22Rv1 (cell line): ENCODE measurements at regions not wholly inside any gene's neighbourhood (a gene's known extent, or its start where the extent isn't known, plus 50 kb on each side); places are given as distances from the start of the nearest gene placed in this dataset.

ENCODE experiments used
- H3K27ac ChIP-seq: fragments of 450-650 bp; 2 replicates; pipeline ENCODE4 v1.5.1; 2017
- ZFX ChIP-seq: fragments of 450-650 bp; IDR thresholded peaks from 2 replicates; pipeline ENCODE4 v1.6.1; 2017; ENCODE audit warnings: antibody characterized with exemption, borderline replicate concordance
- TF ChIP-seq, protein P1 (sequence below): fragments of 450-650 bp; IDR thresholded peaks from 2 replicates; pipeline ENCODE4 v1.5.1; 2017; ENCODE audit warnings: mild to moderate bottlenecking

DNA sequence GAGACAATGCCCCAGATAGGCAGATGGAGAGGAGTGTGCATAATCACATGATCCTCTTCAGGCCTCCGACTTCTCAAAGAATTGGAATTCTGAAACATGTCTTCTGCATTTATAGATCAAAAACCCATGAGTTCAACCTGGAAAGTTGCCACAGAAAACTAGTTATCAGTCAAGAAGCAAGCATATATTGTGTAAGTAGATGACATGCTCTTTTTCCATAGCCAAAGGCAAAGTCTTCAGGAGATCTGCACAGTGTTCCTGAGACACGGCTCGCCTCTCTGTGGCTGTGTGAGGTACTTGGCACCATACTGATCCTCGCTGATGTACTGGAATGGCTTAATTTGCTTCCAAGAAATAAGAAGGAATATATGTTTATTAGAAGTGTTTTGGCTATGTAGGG lies 213.5 kb upstream of the MKI67 start:
- TF ChIP-seq ZFX: no peak
- TF ChIP-seq, protein P1, sequence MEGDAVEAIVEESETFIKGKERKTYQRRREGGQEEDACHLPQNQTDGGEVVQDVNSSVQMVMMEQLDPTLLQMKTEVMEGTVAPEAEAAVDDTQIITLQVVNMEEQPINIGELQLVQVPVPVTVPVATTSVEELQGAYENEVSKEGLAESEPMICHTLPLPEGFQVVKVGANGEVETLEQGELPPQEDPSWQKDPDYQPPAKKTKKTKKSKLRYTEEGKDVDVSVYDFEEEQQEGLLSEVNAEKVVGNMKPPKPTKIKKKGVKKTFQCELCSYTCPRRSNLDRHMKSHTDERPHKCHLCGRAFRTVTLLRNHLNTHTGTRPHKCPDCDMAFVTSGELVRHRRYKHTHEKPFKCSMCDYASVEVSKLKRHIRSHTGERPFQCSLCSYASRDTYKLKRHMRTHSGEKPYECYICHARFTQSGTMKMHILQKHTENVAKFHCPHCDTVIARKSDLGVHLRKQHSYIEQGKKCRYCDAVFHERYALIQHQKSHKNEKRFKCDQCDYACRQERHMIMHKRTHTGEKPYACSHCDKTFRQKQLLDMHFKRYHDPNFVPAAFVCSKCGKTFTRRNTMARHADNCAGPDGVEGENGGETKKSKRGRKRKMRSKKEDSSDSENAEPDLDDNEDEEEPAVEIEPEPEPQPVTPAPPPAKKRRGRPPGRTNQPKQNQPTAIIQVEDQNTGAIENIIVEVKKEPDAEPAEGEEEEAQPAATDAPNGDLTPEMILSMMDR: no peak
- no peak overlapping the region for H3K27ac ChIP-seq

DNA sequence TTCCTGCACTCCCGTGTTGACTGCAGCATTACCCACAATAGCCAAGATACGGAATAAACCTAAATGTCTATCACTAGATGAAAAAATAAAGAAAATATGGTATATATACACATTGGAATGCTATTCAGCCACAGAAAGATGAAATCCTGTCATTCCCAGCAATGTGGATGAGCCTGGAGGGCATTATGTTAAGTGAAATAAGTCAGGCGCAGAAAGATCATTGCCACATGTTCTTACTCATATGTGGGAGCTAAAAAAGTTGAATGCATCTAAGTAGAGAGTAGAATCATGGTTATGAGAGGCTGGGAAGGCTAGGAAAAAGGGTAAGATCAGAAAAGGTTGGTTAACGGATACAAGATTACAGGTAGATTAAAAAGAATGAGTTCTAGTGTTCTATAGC lies 219.1 kb upstream of the MKI67 start:
- TF ChIP-seq, protein P1: no peak
- TF ChIP-seq ZFX: no peak

DNA sequence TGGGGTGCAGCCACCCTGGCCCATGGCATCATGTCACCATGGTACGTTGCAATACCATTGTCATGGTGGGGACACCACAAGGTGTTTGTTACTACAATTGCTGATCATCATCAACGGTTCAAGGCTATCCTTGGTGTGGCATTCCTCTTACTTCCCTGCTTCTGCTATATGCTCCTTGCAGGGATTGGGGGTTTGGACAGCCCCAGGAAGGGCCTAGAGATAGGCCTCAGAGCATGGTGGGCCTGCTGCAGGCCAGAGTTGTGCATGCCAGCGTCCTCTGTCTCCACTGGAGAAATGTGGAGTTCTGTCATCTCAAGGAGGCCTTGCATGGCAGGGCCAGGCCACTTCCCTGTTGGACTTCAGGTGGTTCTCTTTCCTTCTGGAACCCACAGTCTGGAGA lies 234.6 kb upstream of the MKI67 start:
- H3K27ac ChIP-seq: no peak overlapping the region
- TF ChIP-seq ZFX: no peak
- TF ChIP-seq, protein P1: no peak

More for the DNA sequence above, 219.1 kb upstream of the MKI67 start:
- no peak overlapping the region for H3K27ac ChIP-seq

DNA sequence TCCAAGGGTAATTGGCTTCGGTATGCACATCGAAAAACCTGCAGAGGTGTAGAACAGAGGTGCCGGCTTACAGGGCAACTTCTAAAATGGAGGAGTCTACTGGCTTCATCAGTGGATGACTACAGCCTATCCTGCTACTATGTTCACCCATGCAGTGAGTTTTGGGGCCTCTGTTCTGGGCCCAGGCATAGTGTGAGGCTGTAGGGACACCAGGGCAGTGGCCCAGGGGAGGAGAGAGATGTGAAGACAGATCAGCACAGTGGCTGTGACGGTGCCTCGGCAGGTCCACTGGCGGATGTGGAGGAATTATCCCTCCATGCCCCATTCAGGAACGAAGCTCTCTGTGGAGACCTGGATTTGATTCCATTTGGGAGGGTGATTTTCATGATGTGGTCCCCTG lies 235.3 kb upstream of the MKI67 start:
- no peak for TF ChIP-seq ZFX
- TF ChIP-seq, protein P1: no peak
- no peak overlapping the region for H3K27ac ChIP-seq

DNA sequence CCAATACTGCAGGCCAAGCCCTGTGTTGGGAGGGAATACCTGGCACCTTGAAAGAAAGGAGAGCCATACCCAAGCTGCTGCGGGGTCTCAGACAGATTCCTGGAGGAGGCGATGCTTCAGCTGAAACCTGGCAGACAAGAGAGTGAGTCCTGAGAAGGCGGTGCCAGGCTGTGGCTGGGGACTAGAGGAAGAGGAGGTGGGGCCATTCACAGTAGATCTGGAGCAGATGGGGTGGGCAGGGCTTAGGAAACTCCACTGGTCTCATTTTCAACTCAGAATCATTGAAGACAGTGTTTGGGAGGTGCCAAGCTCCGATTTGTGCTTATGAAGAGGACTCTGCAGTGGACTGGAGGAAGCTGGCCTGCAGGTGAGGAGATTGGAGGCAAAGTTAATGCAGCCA lies 236.3 kb upstream of the MKI67 start:
- no peak for TF ChIP-seq ZFX
- TF ChIP-seq, protein P1: no peak
- H3K27ac ChIP-seq: no peak overlapping the region

DNA sequence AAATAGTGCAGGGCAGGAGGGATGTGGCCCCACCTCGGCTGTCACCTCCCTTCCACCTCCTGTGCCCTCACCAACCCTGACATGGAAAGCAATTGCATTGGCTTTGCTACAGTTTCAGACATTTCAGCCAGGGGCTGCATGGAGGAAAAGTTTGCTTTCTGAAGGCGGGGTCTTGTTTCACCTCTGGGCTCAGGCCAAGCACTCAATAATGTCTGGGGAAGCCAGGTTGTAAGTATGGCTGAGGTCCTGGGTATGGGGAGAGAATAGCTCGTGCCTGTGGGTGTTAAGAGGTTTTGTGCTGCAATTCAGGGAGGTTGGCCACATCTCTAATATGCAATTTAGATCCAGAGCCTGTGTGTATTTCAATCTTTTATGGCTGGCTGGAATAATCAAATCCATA lies 238.4 kb upstream of the MKI67 start:
- no peak overlapping the region for H3K27ac ChIP-seq
- no peak for TF ChIP-seq ZFX
- TF ChIP-seq, protein P1: no peak

DNA sequence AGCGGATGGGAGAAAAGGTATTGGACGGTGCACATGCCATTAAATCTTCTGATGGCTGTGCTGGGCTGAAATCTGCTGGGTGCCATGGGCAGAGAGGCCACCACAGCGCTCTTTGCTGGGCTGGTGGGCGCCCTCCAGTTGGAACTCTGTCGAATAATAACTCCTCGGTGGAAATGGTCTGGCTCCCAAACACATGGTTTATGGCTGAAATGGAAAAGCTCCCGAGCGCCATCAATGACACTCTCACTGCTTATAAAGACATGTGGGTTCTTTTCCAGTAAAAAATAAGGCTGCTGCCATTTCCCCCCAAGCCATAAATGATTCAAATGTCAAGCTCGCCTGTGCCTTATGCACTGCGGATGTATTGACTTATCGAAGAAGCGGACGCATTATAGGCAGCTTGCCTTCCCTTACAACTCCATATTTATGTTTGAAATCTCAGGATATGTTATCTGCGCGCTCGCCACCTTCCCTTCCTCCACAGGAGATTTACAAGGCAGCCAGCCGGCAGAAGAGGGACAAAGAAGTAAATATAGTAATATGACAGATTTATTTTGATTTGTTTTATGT lies 239.0 kb upstream of the MKI67 start:
- TF ChIP-seq, protein P1: no peak
- TF ChIP-seq ZFX: no peak
- H3K27ac ChIP-seq: no peak overlapping the region
